ENCODE measurements at regions not wholly inside any gene's neighbourhood (a gene's known extent, or its start where the extent isn't known, plus 50 kb on each side); places are given as distances from the start of the nearest gene placed in this dataset.
"Not testable (repeated sequence)": the region's sequence is repeated elsewhere in the genome, so short reads cannot be mapped to it uniquely, and the experiment has no call there.

DNA sequence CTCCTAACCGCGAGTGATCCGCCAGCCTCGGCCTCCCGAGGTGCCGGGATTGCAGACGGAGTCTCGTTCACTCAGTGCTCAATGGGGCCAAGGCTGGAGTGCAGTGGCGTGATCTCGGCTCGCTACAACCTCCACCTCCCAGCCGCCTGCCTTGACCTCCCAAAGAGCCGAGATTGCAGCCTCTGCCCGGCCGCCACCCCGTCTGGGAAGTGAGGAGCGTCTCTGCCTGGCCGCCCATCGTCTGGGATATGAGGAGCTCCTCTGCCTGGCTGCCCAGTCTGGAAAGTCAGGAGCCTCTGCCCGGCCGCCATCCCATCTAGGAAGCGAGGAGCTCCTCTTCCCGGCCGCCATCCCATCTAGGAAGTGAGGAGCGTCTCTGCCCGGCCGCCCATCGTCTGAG, 58.8 kb upstream of the ANKRD30BL start:
- intact Hi-C loops (cut with micrococcal nuclease), result not testable (repeated sequence)

DNA sequence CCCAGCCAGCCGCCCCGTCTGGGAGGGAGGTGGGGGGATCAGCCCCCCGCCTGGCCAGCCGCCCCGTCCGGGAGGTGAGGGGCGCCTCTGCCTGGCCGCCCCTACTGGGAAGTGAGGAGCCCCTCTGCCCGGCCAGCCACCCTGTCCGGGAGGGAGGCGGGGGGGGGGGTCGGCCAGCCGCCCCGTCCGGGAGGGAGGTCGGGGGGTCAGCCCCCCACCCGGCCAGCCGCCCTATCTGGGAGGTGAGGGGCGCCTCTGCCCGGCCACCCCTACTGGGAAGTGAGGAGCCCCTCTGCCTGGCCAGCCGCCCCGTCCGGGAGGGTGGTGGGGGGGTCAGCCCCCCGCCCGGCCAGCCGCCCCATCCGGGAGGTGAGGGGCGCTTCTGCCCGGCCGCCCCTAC, 60.1 kb upstream of the ANKRD30BL start:
- intact Hi-C loops (cut with micrococcal nuclease), result not testable (repeated sequence)

DNA sequence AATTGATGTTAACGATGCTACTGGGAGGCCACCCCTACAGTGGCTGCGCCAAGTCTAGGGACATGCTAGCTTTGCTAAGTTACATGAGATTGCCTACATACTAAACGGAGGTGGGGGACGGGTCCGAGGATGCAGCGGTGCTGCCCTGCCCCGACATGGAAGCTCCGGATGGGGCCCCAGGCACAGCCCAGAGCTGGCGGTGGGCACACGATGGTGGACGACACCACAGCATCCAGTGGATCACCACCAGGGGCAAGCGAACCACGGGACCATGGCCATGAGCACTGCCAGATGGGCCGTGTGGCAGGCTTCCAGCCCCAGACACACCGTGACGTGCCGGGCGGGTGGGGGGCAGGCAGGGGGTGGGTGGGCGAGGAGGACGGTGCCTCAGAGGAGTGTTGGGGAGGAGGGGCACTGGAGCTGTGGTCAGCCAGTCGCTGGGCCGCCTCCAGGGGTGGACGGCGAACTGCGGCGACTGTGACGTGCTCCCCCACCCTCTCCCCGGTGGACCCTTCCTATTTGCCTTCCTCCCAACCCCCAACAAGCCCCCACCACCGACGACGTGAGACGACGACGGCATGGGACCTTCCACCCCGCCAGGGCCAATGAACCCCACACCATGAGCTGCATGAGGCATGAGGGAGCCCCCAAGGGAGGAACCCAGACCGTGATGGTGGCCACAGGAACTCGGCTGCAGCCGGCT, 90.6 kb upstream of the ANKRD30BL start:
- intact Hi-C loops (cut with micrococcal nuclease), result no loop called here

DNA sequence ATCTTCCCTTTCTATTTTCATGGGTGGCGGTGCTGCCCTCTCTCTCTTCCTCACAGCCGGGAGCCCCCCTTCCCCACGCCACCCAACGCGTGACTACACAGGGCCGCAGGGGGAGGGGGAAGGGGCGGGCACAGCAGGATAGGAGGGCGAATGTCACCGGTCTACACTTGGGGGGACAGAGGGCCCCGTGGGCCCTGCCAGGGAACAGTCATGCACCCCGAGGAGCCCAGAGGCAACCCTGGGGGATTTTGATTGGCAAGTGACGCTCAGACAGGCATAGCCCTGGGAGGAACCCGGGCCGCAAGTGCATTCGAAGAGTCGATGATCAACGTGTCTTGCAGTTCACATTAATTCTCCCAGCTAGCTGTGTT, 91.1 kb upstream of the ANKRD30BL start:
- intact Hi-C loops (cut with micrococcal nuclease), result no loop called here

DNA sequence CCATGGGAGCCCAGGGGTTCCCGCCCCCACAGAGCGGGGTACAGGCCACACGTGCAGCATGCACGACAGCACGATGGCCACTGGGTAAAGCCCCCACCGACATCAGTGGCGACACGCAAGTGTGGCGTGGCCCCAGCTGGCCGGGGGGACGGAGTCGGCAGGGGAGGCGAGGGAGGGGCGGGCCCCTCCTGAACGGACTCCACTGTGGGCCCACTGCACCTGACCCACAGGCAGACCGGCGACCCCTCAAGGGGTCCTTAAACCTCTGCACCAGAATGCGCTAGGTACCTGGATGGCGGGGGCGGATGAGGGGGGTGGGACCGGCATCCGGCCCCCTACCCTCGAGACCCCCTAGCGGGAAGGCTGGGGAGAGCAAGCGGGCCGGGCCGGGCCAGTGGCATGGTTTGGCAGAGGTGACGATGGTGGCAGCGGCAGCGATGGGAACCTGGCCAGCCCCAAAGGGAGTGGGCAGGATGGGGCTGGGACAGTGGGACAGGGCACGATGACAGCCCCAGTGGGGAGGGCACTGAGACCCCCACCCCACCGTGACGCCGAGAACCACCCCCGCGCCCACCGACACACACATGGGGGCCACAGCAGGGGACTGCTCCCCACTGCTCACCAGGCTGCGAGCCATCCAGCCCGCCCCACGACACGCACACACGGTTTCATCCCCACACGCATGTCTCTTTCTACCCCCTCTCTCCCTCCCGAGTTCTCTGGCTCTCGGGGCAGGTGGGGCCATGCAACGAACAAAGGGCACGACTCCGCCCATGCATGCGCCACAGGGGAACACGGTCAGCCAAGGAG, 91.9 kb upstream of the ANKRD30BL start:
- intact Hi-C loops (cut with micrococcal nuclease), result no loop called here

DNA sequence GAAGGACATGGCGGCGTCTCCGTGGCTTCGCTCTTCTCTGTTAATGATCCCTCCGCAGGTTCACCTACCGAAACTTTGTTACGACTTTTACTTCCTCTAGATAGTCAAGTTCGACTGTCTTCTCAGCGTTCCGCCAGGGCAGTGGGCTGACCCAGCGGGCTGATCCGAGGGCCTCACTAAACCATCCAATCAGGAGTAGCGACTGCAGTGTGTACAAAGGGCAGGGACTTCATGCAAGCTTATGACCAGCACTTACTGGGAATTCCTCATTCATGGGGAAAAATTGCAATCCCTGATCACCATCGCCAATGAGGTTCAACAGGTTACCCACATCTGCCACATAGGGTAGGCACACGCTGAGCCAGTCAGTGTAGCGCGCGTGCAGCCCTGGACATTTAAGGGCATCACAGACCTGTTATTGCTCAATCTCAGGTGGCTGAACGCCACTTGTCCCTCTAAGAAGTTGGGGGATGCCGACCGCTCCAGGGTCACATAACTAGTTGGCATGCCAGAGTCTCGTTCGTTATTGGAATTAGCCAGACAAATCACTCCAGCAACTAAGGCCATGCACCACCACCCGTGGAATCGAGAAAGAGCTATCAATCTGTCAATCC, 92.7 kb upstream of the ANKRD30BL start:
- intact Hi-C loops (cut with micrococcal nuclease), result not testable (repeated sequence)

DNA sequence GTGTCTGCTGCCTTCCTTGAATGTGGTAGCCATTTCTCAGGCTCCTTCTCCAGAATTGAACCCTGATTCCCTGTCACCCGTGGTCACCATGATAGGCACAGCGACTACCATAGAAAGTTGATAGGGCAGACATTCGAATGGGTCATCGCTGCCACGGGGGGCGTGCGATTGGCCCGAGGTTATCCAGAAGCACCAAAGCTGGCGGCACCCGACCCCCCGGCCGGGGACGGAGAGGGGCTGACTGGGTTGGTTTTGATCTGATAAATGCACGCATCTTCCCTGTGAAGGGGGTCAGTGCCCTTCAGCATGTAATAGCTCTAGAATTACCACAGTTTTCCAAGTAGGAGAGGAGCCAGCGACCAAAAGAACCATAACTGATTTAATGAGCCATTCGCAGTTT, 94.0 kb upstream of the ANKRD30BL start:
- intact Hi-C loops (cut with micrococcal nuclease), result no loop called here

DNA sequence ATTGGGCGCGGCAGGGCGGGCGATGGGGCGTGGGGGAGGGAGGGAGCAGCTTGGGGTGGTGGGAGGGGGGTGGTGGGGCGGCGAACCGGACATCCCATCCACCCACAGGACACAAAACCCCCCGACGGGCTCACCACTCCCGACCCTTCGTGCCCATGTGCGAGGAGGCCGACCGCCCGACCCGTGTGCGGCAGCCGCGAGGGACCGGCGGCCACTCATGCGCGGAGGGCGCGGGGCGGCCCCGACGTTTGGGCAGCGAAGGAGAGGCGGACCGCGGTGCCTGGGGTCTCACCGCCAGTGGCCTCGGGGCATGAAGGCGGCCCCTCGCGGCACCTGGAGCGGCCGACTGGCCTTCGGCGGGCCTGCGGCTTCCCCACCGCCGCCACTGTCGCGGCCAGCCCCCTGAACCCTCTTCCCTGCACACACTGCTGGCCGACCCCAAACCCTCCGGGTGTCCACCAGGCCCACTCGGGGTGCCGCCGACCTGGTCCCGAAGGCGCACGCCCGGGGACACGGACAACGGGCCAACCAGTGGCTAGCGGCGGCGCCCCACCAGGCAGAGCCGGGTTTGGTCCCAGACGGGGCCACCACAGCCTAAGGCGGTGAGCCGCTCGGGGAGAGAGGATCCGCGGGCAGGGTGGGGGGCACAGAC, 94.6 kb upstream of the ANKRD30BL start:
- intact Hi-C loops (cut with micrococcal nuclease), result no loop called here

DNA sequence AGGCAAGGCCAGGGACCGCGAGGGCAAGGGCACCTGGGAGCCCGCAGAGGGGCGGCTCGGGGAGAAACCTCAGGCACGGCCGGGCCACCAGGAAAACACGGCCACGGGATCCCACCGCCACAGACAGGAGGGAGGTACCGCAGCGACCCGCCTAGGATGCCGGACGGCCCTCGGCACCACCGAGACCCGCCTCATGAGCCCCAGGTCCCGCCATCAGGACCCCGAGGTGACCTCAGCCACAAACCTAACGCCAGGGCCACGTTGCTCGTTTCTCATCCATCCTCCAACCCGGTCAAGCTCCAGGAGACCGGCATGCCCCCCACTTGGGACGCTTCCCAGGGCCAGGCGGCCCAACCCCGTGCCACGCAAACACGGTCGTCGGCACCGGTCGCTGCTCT, 95.2 kb upstream of the ANKRD30BL start:
- intact Hi-C loops (cut with micrococcal nuclease), result not testable (repeated sequence)

DNA sequence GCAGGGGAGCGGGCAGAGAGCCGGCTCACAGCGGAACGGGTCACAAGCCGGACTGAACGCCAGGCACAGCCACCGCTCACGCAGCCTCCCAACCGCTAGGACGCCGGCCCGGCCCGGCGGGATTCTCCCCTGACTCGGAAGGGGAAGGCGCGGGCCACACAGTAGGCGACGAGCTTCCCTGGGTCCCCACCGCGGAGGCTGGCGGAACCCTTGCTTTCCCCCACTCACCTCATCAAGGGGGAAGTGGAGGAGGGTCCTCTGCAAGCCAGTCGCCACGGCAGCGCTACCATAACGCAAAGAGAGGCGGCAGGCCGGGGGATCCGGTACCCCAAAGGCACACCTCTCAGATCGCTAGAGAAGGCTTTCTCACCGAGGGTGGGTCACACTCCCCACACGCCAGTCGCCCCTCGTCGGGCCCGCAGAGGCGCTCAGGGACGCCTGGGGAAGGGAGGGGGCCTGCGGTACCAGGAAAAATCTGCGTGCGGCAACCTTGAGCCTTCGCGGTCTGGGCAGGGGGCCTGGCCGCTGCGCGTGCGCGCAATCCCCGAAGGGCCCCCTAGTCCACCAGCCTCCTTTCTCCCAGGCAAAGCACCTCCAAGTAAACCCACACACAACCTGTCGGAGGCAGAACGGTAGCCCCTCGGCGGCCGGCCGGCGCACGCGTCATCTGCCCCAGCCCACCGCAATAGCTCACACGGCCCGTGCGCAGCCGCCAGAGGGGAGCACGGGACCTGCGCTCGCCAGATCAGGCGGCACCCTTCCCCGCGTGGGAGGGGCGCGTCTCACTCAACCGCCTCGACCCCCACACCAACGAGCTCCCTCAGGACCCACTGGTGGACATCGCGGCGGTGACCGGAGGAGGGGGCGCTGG, 95.8 kb upstream of the ANKRD30BL start:
- intact Hi-C loops (cut with micrococcal nuclease), result not testable (repeated sequence)

DNA sequence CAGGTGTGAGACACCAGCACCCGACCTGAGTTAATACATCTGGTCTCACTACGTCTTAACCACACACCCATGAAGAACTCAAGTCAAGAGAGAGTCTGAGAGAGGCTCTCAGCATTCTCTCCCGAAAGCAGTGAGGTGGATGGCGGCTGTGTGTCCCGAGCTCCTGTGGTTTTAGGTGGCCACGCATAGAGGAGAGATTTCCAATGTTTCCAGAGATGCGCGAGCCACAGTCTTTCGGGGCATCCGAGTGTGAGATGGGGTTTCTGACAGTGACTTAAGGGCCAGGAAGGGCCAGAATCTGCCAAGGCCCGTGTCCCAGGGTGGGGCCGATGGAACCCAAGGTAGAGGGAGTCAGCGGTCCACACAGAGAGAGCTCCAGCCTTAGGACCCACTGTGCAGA, 97.5 kb upstream of the ANKRD30BL start:
- intact Hi-C loops (cut with micrococcal nuclease), result not testable (repeated sequence)

DNA sequence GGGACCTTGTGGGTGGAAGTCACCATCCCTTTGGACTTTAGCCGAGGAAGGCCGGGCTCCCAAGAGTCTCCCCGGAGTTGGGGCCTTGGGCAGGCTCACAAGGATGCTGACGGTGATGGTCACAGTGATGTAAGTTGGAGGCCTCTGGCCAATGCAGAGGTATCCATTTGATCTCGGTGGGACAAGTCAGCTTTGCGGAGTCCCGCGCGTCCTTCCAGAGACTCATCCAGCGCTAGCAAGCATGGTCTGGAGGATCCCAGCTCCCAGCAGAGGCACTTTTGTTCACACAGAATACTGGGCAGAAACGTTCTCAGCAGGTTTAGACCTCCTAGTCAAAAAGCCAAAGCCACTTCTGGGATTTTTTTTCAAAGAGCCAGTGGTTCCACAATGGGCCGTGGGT, 103.8 kb upstream of the ANKRD30BL start:
- intact Hi-C loops (cut with micrococcal nuclease), result loop anchor here (5.0 kb wide), 1 partner anchor 1577 kb away; no protein-coding TSS in a partner anchor

DNA sequence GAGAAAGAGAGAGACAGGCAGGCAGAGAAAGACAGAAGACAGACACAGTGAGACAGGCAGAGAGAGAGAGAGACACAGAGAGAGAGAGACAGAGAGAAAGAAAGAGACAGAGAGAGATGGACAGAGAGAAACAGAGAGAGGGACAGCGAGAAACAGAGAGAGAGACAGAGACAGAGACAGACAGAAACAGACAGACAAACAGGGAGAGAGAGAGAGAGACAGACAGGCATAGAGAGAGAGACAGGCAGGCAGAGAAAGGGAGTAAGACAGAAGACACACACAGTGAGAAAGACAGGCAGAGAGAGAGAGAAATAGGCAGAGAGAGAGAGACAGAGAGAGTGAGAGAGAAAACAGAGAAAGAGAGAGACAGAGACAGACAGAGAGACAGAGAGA, 105.3 kb upstream of the ANKRD30BL start:
- intact Hi-C loops (cut with micrococcal nuclease), result loop anchor here (5.0 kb wide), 1 partner anchor 1575 kb away; no protein-coding TSS in a partner anchor

DNA sequence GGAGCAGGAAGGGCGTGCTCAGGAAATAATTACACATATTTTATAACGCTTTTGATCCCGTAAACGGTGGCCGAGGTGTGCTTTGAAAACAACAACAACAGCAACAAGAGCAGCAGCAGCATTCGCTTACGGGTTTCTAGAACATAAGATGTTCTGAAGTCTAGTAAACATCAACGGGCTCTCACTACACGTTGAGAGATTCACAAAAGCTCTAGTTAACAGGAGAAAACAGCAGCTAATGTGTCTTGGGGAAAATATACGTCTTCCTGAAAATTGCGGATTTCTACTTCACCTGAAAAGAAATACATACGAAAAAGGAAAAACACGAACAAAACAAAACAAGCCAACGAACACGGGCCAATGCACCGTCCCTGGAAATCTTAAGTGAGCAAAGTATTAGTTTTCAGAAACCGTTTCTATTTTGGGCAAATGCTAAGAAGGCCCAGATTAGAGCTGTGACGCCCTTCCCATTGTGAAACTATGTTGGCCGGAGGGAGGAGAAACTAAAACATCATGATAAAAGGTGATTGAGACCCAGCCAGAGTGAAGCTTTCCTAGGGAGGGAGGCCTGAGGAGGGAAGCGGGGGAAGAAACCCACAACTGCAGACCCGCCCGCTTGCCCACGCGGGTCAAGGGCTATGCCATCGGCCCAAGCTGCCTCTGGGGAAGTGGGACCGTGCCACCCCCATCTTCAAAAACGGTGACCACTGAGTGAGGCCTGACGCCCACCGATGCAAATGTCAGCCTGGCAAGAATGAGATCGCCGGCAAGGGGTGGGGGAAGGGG, 105.9 kb upstream of the ANKRD30BL start:
- intact Hi-C loops (cut with micrococcal nuclease), result loop anchor here (2.0 to 5.0 kb wide), 2 partner anchors 903 to 1575 kb away; no protein-coding TSS in a partner anchor

DNA sequence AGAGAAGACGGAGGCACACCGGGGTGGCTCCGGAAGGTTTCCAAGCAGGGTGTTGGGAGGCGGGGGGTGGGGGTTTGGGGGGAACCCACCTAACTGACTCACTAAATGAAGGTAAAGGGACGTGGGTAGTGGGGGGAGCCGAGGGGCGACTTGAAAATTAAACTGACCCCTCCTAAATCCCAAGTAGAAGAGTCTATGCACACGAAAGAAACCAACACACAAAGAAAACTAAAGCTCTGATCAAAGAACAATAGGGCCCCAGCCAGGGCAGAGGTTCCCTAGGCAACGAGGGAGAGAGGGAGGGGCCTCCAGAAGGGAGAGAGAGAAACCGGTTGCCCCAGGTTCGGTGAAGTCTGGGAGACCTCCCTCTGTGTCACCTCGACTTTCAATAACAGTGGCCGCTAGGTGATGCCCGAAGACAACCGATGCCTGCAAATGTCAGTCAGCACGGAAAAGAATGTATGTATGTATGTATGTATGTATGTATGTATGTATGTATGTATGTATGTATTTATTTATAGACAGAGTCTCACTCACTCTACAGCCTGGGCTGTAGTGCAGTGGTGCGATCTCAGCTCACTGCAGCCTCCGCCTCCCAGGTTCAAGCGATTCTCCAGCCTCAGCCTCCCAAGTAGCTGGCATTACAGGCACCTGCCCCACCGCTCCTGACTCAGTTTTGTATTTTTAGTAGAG, 106.7 kb upstream of the ANKRD30BL start:
- intact Hi-C loops (cut with micrococcal nuclease), result loop anchor here (2.0 to 5.0 kb wide), 2 partner anchors 902 to 1574 kb away; no protein-coding TSS in a partner anchor

DNA sequence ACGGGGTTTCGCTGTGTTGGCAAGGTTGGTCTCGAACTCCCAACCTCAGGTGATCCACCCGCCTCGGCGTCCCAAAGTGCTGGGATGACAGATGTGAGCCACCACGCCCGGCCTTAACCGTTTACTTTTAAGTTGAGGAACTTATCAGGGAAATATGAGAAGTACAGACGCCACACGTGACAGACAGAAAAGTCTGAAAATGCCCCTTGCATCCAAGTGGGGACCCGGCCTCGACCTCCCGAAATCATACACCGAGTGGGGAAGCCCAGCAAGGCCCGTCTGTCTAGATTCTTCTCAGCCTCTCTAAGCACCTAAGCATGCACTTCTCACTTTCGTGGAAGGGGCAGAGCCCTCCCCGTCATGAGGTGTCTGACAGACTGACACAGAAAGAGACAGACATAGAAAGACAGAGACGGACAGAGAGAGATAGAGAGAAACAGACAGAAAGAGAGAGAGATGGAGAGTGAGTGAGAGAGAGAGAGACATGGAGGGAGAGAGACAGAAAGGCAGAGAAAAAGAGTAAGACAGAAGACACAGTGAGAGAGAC, 107.3 kb upstream of the ANKRD30BL start:
- intact Hi-C loops (cut with micrococcal nuclease), result loop anchor here (2.0 to 5.0 kb wide), 2 partner anchors 902 to 1573 kb away; no protein-coding TSS in a partner anchor

DNA sequence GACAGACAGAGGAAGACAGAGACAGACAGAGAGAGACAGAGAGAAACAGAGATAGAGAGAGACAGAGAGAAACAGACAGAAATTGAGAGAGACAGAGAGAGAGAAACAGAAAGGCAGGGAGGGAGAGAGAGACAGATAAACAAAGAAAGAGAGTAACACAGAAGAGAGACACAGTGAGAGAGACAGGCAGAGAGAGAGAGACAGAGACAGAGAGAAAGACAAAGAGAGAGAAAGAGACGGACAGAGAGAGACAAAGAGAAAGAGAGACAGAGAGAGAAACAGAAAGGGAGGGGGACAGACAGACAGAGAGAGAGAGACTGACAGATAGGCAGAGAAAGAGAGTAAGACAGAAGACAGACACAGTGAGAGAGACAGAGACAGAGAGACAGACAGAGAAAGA, 108.5 kb upstream of the ANKRD30BL start:
- intact Hi-C loops (cut with micrococcal nuclease), result no loop called here

DNA sequence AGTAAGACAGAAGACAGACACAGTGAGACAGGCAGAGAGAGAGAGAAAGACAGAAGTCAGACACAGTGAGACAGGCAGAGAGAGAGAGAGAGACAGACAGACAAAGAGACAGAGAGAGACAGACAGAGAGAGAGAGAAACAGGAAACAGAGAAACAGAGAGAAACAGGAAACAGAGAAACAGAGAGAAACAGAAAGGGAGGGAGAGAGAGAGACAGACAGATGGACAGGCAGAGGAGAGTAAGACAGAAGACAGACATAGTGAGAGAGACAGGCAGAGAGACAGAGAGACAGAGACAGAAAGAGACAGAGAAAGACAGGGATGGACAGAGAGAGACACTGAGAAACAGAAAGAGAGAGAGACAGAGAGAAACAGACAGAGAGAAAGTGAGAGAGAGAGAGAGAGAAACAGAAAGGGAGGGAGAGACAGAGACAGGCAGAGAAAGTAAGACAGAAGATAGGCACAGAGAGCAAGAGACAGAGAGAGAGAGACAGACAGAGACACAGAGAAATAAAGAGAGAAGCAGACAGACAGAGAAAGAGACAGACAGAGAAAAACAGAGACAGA, 109.3 kb upstream of the ANKRD30BL start:
- intact Hi-C loops (cut with micrococcal nuclease), result no loop called here

DNA sequence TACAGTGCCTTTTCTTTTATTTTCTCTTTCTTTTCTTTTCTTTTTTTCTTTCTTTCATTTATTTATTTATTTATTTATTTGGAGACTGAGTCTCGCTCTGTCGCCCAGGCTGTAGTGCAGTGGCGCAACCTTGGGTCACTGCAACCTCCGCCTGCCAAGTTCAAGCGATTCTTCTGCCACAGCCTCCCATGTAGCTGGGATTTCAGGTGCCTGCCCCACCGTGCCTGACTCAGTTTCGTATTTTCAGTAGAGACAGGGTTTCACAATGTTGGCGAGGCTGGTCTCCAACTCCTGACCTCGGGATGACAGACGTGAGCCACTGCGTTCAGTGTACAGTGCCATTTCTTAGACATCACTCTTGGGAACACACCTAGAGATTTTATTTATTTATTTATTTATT, 110.0 kb upstream of the ANKRD30BL start:
- intact Hi-C loops (cut with micrococcal nuclease), result not testable (repeated sequence)
